NB4 (cell line): ENCODE measurements at regions not wholly inside any gene's neighbourhood (a gene's known extent, or its start where the extent isn't known, plus 50 kb on each side); places are given as distances from the start of the nearest gene placed in this dataset.

ENCODE experiments used
- CTCF ChIP-seq: IDR thresholded peaks from one replicate; pipeline ENCODE4 v1.5.1; 2012; ENCODE audit warnings: low read depth, low read length
- POLR2A ChIP-seq: IDR thresholded peaks from 2 replicates; pipeline ENCODE4 v1.6.1; 2011; ENCODE audit warnings: mild to moderate bottlenecking; ENCODE audit not compliant: insufficient read length; ENCODE audit errors: extremely low read depth

- TF ChIP-seq CTCF (no peak), POLR2A (no peak)
These were observed 791.7 kb downstream of the REEP3 start for GRCh38 chr10:64312876-64313275.
